SK-N-SH treated with all-trans-retinoic acid at 6 μM for 48 hours (cell line): ENCODE measurements at regions not wholly inside any gene's neighbourhood (a gene's known extent, or its start where the extent isn't known, plus 50 kb on each side); places are given as distances from the start of the nearest gene placed in this dataset.

ENCODE experiments used
- ATAC-seq: fragments of 200-7000 bp; cut with Tn5 transposase; 3 replicates; pipeline ENCODE4 v1.9.1; 2020; ENCODE audit warnings: mild to moderate bottlenecking, moderate library complexity
- ARNTL ChIP-seq: fragments of 450-650 bp; formaldehyde crosslinking; IDR thresholded peaks from 2 replicates; pipeline ENCODE4 v1.5.0; 2020; ENCODE audit warnings: low read depth, mild to moderate bottlenecking, moderate library complexity, borderline replicate concordance
- CSDC2 ChIP-seq: fragments of 250-450 bp; sonication (Bioruptor Pico); IDR thresholded peaks from 2 replicates; pipeline ENCODE4 v1.5.0; 2020; ENCODE audit warnings: mild to moderate bottlenecking, moderate library complexity
- ESRRG ChIP-seq: fragments of 250-450 bp; sonication (Bioruptor Pico); IDR thresholded peaks from 2 replicates; pipeline ENCODE4 v1.6.1; 2021; ENCODE audit warnings: mild to moderate bottlenecking
- GLIS3 ChIP-seq: fragments of 250-450 bp; sonication (Bioruptor Pico); IDR thresholded peaks from 2 replicates; pipeline ENCODE4 v1.5.0; 2020; ENCODE audit warnings: mild to moderate bottlenecking, moderate library complexity
- ISL1 ChIP-seq: fragments of 250-450 bp; sonication (Bioruptor Pico); IDR thresholded peaks from 2 replicates; pipeline ENCODE4 v2.1.2; 2022; ENCODE audit warnings: mild to moderate bottlenecking, moderate library complexity
- OSR1 ChIP-seq: fragments of 250-450 bp; sonication (Bioruptor Pico); IDR thresholded peaks from 2 replicates; pipeline ENCODE4 v1.8.0; 2022; ENCODE audit warnings: moderate library complexity, mild to moderate bottlenecking, inconsistent platforms
- PPARA ChIP-seq: fragments of 250-450 bp; sonication (Bioruptor Pico); IDR thresholded peaks from 2 replicates; pipeline ENCODE4 v1.5.0; 2020; ENCODE audit warnings: mild to moderate bottlenecking, borderline replicate concordance
- RARB ChIP-seq: fragments of 250-450 bp; sonication (Bioruptor Pico); IDR thresholded peaks from 2 replicates; pipeline ENCODE4 v1.8.0; 2021; ENCODE audit warnings: mild to moderate bottlenecking, moderate library complexity
- SNAI2 ChIP-seq: fragments of 250-450 bp; sonication (Bioruptor Pico); IDR thresholded peaks from 2 replicates; pipeline ENCODE4 v1.5.0; 2020; ENCODE audit warnings: mild to moderate bottlenecking, moderate library complexity
- TCF4 ChIP-seq: fragments of 250-450 bp; sonication (Bioruptor Pico); IDR thresholded peaks from 2 replicates; pipeline ENCODE4 v1.8.0; 2021; ENCODE audit warnings: mild to moderate bottlenecking, moderate library complexity, borderline replicate concordance
- TOX ChIP-seq: fragments of 250-450 bp; sonication (Bioruptor Pico); IDR thresholded peaks from 2 replicates; pipeline ENCODE4 v1.8.0; 2021; ENCODE audit warnings: mild to moderate bottlenecking, moderate library complexity, borderline replicate concordance
- ZC3H10 ChIP-seq: fragments of 250-450 bp; sonication (Bioruptor Pico); IDR thresholded peaks from 2 replicates; pipeline ENCODE4 v1.5.1; 2021; ENCODE audit warnings: mild to moderate bottlenecking, moderate library complexity
- ZFP3 ChIP-seq: fragments of 250-450 bp; sonication (Bioruptor Pico); IDR thresholded peaks from 2 replicates; pipeline ENCODE4 v1.5.0; 2020; ENCODE audit warnings: mild to moderate bottlenecking, moderate library complexity
- ZFP30 ChIP-seq: fragments of 450-650 bp; formaldehyde crosslinking; IDR thresholded peaks from 2 replicates; pipeline ENCODE4 v1.5.0; 2022; ENCODE audit warnings: mild to moderate bottlenecking, moderate library complexity
- ZNF70 ChIP-seq: fragments of 450-650 bp; formaldehyde crosslinking; IDR thresholded peaks from 2 replicates; pipeline ENCODE4 v1.5.0; 2020; ENCODE audit warnings: mild to moderate bottlenecking, moderate library complexity
- TF ChIP-seq, protein P1 (sequence below): fragments of 250-450 bp; sonication (Bioruptor Pico); IDR thresholded peaks from 2 replicates; pipeline ENCODE4 v1.8.0; 2020; ENCODE audit warnings: mild to moderate bottlenecking, moderate library complexity, borderline replicate concordance
- TF ChIP-seq, protein P2 (sequence below): fragments of 250-450 bp; sonication (Bioruptor Pico); IDR thresholded peaks from 2 replicates; pipeline ENCODE4 v1.5.0; 2020; ENCODE audit warnings: mild to moderate bottlenecking, moderate library complexity
- TF ChIP-seq, protein P3 (sequence below): fragments of 250-450 bp; sonication (Bioruptor Pico); IDR thresholded peaks from 2 replicates; pipeline ENCODE4 v1.5.1; 2020; ENCODE audit warnings: low read depth, mild to moderate bottlenecking, moderate library complexity
- TF ChIP-seq, protein P4 (sequence below): fragments of 250-450 bp; sonication (Bioruptor Pico); IDR thresholded peaks from 2 replicates; pipeline ENCODE4 v1.5.1; 2021; ENCODE audit warnings: mild to moderate bottlenecking, moderate library complexity

DNA sequence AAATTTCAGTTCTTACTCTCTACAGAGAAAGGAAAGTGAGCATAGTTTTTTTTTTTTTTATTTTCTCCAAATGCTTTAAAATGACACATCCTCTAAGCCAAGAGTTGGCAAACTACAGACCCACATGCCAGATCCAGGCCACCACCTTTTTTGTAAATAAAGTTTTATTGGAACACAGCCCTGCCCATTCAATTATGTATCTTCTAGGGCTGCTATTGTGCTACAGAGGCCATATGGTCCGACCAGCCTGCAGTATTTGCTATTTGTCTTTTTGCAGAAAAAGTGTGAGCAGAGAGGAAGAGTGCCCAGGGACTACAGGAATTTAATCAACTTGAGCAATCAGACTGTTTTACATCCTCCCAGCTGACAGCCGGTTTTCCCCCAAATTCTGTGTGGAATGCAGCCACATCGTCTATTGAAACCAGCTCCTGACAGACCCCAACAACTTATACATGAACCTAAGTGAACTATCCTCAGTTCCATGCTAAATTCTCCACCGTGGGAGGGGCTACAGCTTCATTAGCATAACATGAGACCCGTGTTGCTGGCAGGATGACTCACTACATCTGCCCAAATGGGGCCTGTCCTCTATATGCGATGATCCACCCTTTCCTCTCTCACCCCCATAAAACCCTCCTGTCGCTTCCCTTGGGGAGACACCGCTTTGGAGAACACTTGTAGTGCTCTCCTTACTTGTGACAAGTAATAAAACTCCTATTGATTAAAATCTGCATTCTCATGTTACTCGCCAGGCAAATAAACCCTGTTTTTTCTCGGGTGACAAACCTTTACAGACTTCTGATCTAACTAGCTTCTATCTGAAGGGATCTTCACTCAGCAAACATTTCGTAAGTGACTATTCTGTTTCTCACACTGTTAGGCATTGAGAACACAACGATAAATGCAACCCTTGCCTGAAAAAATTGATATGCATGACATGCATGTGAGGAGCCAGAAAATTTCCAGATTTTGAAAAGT lies 149.4 kb upstream of the HS3ST3A1 start (continued):
- TF ChIP-seq, protein P1, sequence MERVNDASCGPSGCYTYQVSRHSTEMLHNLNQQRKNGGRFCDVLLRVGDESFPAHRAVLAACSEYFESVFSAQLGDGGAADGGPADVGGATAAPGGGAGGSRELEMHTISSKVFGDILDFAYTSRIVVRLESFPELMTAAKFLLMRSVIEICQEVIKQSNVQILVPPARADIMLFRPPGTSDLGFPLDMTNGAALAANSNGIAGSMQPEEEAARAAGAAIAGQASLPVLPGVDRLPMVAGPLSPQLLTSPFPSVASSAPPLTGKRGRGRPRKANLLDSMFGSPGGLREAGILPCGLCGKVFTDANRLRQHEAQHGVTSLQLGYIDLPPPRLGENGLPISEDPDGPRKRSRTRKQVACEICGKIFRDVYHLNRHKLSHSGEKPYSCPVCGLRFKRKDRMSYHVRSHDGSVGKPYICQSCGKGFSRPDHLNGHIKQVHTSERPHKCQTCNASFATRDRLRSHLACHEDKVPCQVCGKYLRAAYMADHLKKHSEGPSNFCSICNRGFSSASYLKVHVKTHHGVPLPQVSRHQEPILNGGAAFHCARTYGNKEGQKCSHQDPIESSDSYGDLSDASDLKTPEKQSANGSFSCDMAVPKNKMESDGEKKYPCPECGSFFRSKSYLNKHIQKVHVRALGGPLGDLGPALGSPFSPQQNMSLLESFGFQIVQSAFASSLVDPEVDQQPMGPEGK (CRISPR knock-in tag) = no peak
- TF ChIP-seq PPARA (no peak), ZC3H10 (CRISPR knock-in tag) (no peak), ESRRG (no peak), GLIS3 (CRISPR knock-in tag) (no peak), TCF4 (CRISPR knock-in tag) (no peak)
- TF ChIP-seq, protein P2, sequence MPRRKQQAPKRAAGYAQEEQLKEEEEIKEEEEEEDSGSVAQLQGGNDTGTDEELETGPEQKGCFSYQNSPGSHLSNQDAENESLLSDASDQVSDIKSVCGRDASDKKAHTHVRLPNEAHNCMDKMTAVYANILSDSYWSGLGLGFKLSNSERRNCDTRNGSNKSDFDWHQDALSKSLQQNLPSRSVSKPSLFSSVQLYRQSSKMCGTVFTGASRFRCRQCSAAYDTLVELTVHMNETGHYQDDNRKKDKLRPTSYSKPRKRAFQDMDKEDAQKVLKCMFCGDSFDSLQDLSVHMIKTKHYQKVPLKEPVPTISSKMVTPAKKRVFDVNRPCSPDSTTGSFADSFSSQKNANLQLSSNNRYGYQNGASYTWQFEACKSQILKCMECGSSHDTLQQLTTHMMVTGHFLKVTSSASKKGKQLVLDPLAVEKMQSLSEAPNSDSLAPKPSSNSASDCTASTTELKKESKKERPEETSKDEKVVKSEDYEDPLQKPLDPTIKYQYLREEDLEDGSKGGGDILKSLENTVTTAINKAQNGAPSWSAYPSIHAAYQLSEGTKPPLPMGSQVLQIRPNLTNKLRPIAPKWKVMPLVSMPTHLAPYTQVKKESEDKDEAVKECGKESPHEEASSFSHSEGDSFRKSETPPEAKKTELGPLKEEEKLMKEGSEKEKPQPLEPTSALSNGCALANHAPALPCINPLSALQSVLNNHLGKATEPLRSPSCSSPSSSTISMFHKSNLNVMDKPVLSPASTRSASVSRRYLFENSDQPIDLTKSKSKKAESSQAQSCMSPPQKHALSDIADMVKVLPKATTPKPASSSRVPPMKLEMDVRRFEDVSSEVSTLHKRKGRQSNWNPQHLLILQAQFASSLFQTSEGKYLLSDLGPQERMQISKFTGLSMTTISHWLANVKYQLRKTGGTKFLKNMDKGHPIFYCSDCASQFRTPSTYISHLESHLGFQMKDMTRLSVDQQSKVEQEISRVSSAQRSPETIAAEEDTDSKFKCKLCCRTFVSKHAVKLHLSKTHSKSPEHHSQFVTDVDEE (CRISPR knock-in tag) = no peak

- no peak for ATAC-seq
- TF ChIP-seq, protein P1 (CRISPR knock-in tag) = no peak
- no peak for TF ChIP-seq ARNTL
- no peak for TF ChIP-seq ZFP3
- no peak for TF ChIP-seq ESRRG
- no peak for TF ChIP-seq PPARA
- TF ChIP-seq, protein P3, sequence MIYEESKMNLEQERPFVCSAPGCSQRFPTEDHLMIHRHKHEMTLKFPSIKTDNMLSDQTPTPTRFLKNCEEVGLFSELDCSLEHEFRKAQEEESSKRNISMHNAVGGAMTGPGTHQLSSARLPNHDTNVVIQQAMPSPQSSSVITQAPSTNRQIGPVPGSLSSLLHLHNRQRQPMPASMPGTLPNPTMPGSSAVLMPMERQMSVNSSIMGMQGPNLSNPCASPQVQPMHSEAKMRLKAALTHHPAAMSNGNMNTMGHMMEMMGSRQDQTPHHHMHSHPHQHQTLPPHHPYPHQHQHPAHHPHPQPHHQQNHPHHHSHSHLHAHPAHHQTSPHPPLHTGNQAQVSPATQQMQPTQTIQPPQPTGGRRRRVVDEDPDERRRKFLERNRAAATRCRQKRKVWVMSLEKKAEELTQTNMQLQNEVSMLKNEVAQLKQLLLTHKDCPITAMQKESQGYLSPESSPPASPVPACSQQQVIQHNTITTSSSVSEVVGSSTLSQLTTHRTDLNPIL (CRISPR knock-in tag) = no peak
- no peak for TF ChIP-seq ZNF70 (CRISPR knock-in tag)
- TF ChIP-seq CSDC2 (CRISPR knock-in tag) = no peak
- no peak for TF ChIP-seq GLIS3 (CRISPR knock-in tag)
- no peak for TF ChIP-seq TCF4 (CRISPR knock-in tag)
- no peak for TF ChIP-seq RARB (CRISPR knock-in tag)
- no peak for TF ChIP-seq ZFP30 (CRISPR knock-in tag)
- TF ChIP-seq SNAI2 (CRISPR knock-in tag) = no peak
- no peak for TF ChIP-seq OSR1 (CRISPR knock-in tag)
- TF ChIP-seq, all 23 proteins: peak for 0
Measured at GRCh38 chr17:13753154-13753553, 151.4 kb upstream of the HS3ST3A1 start.

DNA sequence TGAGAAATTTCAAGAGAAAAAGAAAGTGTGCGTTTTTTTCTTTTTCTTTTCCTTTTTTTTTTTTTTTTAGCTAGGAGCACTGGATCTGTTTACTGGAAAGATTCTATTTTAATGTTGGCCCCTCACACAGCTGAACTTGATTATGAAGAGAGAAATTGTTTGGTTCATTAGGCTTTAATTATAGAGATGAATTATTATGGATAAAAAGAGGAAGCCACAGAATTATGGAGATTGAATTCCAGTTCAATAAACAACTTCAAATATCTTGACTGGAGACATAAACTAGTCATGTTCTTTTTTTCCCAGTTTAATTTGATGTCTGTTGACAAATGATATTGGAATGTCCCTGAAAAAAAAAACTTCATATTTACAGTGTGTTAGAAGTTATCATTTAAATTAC lies 152.0 kb upstream of the HS3ST3A1 start:
- no peak for ATAC-seq
- TF ChIP-seq, protein P3 (CRISPR knock-in tag) = no peak
- TF ChIP-seq ZC3H10 (CRISPR knock-in tag) (no peak), CSDC2 (CRISPR knock-in tag) (no peak), PPARA (no peak), ARNTL (no peak), ZNF70 (CRISPR knock-in tag) (no peak), ISL1 (CRISPR knock-in tag) (no peak), ZFP30 (CRISPR knock-in tag) (no peak), TOX (no peak), SNAI2 (CRISPR knock-in tag) (no peak), ZFP3 (no peak), OSR1 (CRISPR knock-in tag) (no peak)
- TF ChIP-seq, protein P4, sequence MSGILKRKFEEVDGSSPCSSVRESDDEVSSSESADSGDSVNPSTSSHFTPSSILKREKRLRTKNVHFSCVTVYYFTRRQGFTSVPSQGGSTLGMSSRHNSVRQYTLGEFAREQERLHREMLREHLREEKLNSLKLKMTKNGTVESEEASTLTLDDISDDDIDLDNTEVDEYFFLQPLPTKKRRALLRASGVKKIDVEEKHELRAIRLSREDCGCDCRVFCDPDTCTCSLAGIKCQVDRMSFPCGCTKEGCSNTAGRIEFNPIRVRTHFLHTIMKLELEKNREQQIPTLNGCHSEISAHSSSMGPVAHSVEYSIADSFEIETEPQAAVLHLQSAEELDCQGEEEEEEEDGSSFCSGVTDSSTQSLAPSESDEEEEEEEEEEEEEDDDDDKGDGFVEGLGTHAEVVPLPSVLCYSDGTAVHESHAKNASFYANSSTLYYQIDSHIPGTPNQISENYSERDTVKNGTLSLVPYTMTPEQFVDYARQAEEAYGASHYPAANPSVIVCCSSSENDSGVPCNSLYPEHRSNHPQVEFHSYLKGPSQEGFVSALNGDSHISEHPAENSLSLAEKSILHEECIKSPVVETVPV = no peak
- TF ChIP-seq, protein P1 (CRISPR knock-in tag) = no peak
